PC-3 (cell line): ENCODE measurements at regions not wholly inside any gene's neighbourhood (a gene's known extent, or its start where the extent isn't known, plus 50 kb on each side); places are given as distances from the start of the nearest gene placed in this dataset.

Experiments
- ATAC-seq: fragments of 200-7000 bp; cut with Tn5 transposase; 2 replicates; pipeline ENCODE4 v1.9.1; 2020; ENCODE audit warnings: mild to moderate bottlenecking, moderate library complexity
- BruUV-seq: library from RNA; stranded (reverse); fragments of 400-500 nt; replicated peaks from 2 replicates; lab custom pipeline; 2021; lab: Mats Ljungman, UMichigan
- CTCF ChIA-PET: fragments of 300-600 bp; sonication (Branson Sonifier 250); formaldehyde crosslinking; loops from one replicate; lab custom pipeline; 2022; ENCODE audit warnings: antibody characterized with exemption; lab: Charles Lee
- POLR2A ChIA-PET: fragments of 300-600 bp; sonication (Branson Sonifier 250); formaldehyde crosslinking; loops from one replicate; lab custom pipeline; 2022; ENCODE audit warnings: antibody characterized with exemption; ENCODE audit not compliant: unreplicated experiment; lab: Charles Lee
- DNase-seq: peaks from one replicate; pipeline ENCODE4 v3.0.0-alpha.2; 2015
- H2AFZ ChIP-seq: fragments of 300-600 bp; sonication (generic); 2 replicates; pipeline ENCODE4 v1.6.0; 2016; ENCODE audit warnings: antibody characterized with exemption, low read length
- H3F3A ChIP-seq: fragments of 300-600 bp; sonication (generic); one replicate; pipeline ENCODE4 v1.6.0; 2017; ENCODE audit warnings: antibody characterized with exemption, low read length, control low read depth, mild to moderate bottlenecking; ENCODE audit not compliant: unreplicated experiment
- H3K27ac ChIP-seq: fragments of 300-600 bp; sonication (generic); 2 replicates; pipeline ENCODE4 v1.5.1; 2016; ENCODE audit warnings: mild to moderate bottlenecking, low read length
- H3K27me3 ChIP-seq: fragments of 300-600 bp; sonication (generic); 2 replicates; pipeline ENCODE4 v1.6.1; 2016; ENCODE audit warnings: low read length, mixed read lengths
- H3K36me3 ChIP-seq: fragments of 300-600 bp; sonication (generic); 2 replicates; pipeline ENCODE4 v1.6.1; 2016; ENCODE audit warnings: low read depth, mixed run types, low read length, mixed read lengths
- H3K4me1 ChIP-seq: fragments of 300-600 bp; sonication (generic); 2 replicates; pipeline ENCODE4 v1.5.1; 2016; ENCODE audit warnings: low read length; ENCODE audit not compliant: insufficient read depth
- H3K4me2 ChIP-seq: fragments of 300-600 bp; sonication (generic); 2 replicates; pipeline ENCODE4 v1.6.0; 2016; ENCODE audit warnings: low read length
- H3K4me3 ChIP-seq: fragments of 300-600 bp; sonication (generic); 2 replicates; pipeline ENCODE4 v1.5.1; 2016; ENCODE audit warnings: mild to moderate bottlenecking, low read length, mixed read lengths
- H3K79me2 ChIP-seq: fragments of 300-600 bp; sonication (generic); 2 replicates; pipeline ENCODE4 v1.6.1; 2017; ENCODE audit warnings: low read length, mixed read lengths
- H3K9ac ChIP-seq: fragments of 300-600 bp; sonication (generic); 2 replicates; pipeline ENCODE4 v1.6.0; 2016; ENCODE audit warnings: mild to moderate bottlenecking, low read length
- H3K9me2 ChIP-seq: fragments of 300-600 bp; sonication (generic); replicated peaks from 2 replicates; pipeline ENCODE4 v1.6.1; 2016; ENCODE audit warnings: mixed run types, low read length, mixed read lengths
- H3K9me3 ChIP-seq: fragments of 300-600 bp; sonication (generic); 2 replicates; pipeline ENCODE4 v1.6.1; 2016; ENCODE audit warnings: low read length, mixed read lengths
- H4K20me1 ChIP-seq: fragments of 300-600 bp; sonication (generic); 2 replicates; pipeline ENCODE4 v1.6.1; 2016; ENCODE audit warnings: low read length, mixed read lengths
- EZH2 ChIP-seq: fragments of 300-600 bp; sonication (generic); IDR thresholded peaks from one replicate; pipeline ENCODE4 v1.6.1; 2017; ENCODE audit warnings: antibody characterized with exemption, mild to moderate bottlenecking, low read length; ENCODE audit not compliant: unreplicated experiment
- EZH2phosphoT487 ChIP-seq: fragments of 300-600 bp; sonication (generic); IDR thresholded peaks from 2 replicates; pipeline ENCODE4 v1.6.1; 2018; ENCODE audit warnings: mild to moderate bottlenecking, antibody characterized with exemption, low read length, borderline replicate concordance
- intact Hi-C: fragments of 100-400 bp; cut with micrococcal nuclease; formaldehyde crosslinking; loops from 2 replicates; pipeline ENCODE4 v1.9.0; 2023
- TF ChIP-seq, protein P1 (sequence below): fragments of 300-600 bp; sonication (generic); conservative IDR thresholded peaks from 2 replicates; pipeline ENCODE4 v1.5.1; 2017; ENCODE audit warnings: antibody characterized with exemption, low read depth, mild to moderate bottlenecking, low read length

DNA sequence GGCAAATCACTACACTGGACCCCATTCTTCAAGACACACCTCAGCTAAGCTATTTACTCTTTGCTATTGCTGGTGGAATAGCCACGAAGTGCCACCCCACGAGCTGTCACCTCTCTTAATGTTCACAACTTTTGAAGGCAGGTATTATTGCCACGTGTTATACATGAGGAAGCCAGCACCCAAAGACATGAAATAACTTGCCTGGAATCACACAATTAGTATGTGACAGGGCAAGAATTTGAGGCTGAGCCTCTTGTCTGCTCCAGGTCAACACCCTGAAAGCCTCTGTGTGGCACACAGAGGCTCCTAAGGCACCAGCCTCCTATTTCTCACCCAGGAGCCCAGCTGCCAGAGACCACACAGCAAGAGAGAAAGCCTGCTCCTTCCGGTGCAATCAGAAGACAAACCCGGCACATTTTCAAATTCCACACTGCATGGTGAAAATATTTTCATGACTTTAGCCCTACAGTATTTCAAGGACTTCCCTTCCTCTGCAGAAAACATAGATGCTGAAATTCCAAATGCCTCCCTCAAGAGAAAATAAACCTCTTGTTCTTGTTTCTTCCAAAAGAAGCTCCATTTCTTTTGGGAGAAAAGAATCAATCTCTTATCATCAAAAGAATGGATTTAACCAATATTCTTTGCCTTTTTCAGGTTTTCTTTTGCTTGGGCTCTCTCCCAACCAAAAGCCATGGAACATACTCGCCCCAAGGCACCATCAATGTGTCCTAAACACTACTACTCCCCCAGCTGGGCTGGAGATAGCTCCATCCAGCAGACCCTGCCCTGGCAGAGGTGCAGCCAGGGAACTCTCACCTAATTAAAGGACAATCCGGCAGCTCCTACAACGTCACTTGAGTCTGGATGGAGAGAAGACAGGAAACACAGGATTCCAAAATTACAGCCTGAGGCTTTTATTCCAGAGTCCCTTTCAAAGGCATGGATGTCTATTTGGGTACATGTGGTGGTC, 84.7 kb upstream of the THBS1 start:
- Histone ChIP-seq H2AFZ (no peak overlapping the region), H3K4me3 (no peak overlapping the region), H3K9me2 (no peaks in the 10 kb centered on the region), H3K27ac (no peak overlapping the region), H3K9ac (no peak overlapping the region), H3K4me2 (no peak overlapping the region), H3K4me1 (peaks cover 18% of the 10 kb centered on the region), H3K79me2 (no peaks in the 10 kb centered on the region), H4K20me1 (no peaks in the 10 kb centered on the region), H3K36me3 (no peaks in the 10 kb centered on the region), H3K9me3 (no peaks in the 10 kb centered on the region), H3F3A (no peaks in the 10 kb centered on the region), H3K27me3 (no peaks in the 10 kb centered on the region)
- ChIA-PET CTCF (no interaction called here), POLR2A (no interaction called here)
- intact Hi-C loops, result no loop called here
- TF ChIP-seq, protein P1, sequence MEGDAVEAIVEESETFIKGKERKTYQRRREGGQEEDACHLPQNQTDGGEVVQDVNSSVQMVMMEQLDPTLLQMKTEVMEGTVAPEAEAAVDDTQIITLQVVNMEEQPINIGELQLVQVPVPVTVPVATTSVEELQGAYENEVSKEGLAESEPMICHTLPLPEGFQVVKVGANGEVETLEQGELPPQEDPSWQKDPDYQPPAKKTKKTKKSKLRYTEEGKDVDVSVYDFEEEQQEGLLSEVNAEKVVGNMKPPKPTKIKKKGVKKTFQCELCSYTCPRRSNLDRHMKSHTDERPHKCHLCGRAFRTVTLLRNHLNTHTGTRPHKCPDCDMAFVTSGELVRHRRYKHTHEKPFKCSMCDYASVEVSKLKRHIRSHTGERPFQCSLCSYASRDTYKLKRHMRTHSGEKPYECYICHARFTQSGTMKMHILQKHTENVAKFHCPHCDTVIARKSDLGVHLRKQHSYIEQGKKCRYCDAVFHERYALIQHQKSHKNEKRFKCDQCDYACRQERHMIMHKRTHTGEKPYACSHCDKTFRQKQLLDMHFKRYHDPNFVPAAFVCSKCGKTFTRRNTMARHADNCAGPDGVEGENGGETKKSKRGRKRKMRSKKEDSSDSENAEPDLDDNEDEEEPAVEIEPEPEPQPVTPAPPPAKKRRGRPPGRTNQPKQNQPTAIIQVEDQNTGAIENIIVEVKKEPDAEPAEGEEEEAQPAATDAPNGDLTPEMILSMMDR, result no peak
- TF ChIP-seq EZH2 (no peak), EZH2phosphoT487 (no peak)
- ATAC-seq (no peak), DNase-seq (no peak)
- no TSS peak for BruUV-seq

DNA sequence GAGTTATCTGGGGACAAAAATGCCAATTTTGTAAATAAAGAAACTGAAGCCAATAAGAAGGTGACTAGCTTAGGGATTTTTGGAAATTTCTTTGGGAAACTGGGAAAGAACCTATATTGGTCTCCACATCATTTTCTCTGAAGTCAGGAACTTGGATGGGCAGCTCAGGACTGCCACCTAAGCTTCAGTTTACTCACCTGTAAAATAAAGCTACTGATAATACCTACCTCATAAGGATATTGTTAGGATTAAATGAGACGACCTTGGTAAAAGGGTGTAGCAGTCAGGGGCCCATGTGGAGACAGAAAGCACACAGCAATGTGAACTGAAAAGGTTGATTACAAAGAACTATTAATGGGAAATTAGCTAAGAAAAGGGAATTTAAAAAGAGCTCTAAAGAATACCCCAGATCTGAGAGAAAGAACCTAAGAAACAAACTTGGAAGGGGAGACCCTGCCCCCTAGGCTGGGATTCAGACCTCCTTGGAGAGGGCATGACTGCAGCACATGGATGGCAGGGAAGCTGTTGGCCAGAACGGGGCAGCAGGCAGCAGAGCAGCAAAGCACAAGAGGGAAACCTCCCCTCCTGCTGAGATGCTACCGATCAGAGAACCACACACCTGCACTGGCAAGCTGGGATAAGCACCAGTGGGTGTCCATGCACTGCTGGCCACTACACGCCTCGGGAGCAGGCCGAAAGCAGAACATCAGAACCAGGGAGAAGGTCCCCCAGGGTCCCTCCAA, 83.7 kb upstream of the THBS1 start:
- H3K27me3 ChIP-seq, result no peaks in the 10 kb centered on the region
- H3K9me3 ChIP-seq, result no peaks in the 10 kb centered on the region
- H3K79me2 ChIP-seq, result no peaks in the 10 kb centered on the region
- H3K36me3 ChIP-seq, result no peaks in the 10 kb centered on the region
- DNase-seq, result no peak
- no TSS peak for BruUV-seq
- H2AFZ ChIP-seq, result no peak overlapping the region
- no peaks in the 10 kb centered on the region for H3F3A ChIP-seq
- POLR2A ChIA-PET, result no interaction called here
- H3K4me2 ChIP-seq, result no peak overlapping the region
- H3K27ac ChIP-seq, result no peak overlapping the region
- H3K9me2 ChIP-seq, result no peaks in the 10 kb centered on the region
- no peak overlapping the region for H3K4me3 ChIP-seq
- intact Hi-C loops, result no loop called here
- no peak overlapping the region for H3K9ac ChIP-seq
- ATAC-seq, result no peak
- peaks cover 13% of the 10 kb centered on the region for H3K4me1 ChIP-seq
- CTCF ChIA-PET, result interaction anchor here (0.6 kb wide), 1 partner anchor 338 kb away, joined by 6 read pairs; no protein-coding TSS in a partner anchor
- TF ChIP-seq EZH2 (no peak), EZH2phosphoT487 (no peak)
- TF ChIP-seq, protein P1, result no peak
- no peaks in the 10 kb centered on the region for H4K20me1 ChIP-seq
